Cerebellar nuclear complex (tissue), 1 donor: ENCODE measurements at regions not wholly inside any gene's neighbourhood (a gene's known extent, or its start where the extent isn't known, plus 50 kb on each side); places are given as distances from the start of the nearest gene placed in this dataset.
"Not testable (repeated sequence)": the region's sequence is repeated elsewhere in the genome, so short reads cannot be mapped to it uniquely, and the experiment has no call there.

Source experiments
- DNase-seq, 2 experiments: peaks; one replicate each; lab custom pipeline; 2025; lab: John Stamatoyannopoulos, UW

DNA sequence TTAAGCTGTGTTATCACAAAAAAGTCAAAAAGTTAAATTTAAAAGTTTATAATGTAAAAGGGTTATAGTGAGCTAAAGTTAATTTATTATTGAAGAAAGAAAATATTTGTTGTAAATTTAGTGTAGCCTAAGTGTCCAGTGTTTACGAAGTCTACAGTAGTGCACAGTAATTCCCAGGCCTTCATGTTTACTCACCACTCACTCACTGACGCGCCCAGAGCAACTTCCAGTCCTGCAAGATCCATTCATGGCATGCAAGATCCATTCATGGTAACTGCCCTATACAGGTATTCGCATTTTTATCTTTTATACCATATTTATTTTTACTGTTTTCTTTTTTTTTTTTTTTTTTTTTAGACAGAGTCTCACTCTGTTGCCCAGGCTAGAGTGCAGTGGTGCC is 69.5 kb downstream of the TPRA1 start:
- DNase-seq, result no peak

DNA sequence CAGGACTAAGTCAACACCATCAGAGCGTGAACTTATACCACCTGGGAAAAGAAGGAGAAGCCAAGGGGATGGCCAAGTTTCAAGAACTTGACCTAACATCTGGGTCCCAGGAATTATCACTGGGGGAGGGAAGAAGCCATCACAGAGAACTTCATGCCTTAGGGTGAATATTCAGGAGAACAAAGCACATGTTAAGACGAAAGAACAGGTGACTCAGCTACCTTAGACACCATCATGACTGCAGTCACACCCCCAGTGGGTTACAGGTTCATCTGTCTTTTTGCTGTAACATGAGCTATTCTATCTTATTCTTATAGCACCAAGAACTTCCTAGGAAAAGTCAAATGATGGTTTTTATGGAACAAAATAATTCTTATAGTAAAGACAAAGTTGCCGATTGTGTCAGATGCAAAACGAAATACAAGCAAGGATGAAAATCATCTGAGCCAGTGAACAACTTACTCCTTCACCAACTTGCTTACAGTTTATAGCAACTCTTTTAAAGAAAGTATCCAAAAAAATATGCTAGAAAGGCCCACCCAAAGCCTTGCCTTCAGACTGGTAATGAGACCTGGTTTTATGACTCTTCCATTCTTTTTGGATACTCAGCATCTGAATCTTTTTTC is 72.0 kb downstream of the TPRA1 start:
- no peak for DNase-seq

DNA sequence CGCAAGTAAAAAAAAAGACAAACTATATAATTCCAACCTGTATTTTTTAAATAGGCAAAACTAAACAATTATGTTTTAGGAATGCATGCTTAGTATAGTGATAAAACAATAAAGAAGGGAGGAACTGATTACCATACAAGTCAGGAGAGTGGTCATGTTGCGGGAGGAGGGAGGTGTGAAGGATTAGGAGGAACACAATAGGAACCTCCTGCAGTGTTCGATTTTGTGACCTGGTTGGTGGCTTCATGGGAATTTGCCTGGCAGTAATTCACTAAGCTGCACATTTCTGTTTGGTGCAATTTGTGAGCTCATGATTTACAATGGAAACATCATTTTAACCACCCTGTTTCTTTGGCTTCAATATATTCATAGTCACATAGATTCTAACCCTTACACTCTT is 78.3 kb downstream of the TPRA1 start:
- no peak for DNase-seq

DNA sequence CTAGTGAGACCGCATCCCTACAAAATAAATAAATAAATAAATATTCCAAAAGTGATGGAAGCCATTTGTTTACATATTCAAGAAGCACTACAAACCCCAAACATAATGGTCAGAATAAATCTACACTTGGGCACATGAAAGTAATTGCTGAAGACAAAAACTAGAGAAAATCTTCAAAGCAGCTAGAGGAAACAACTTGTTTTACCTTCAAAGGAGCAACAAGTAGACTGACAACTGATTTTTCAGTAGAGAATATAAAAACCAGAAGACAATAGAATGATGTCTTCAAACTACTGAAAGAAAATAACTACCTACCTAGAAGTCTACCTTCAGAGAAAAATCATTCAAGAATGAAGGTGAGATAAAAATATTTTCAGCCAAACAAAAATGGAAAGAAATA is 89.4 kb downstream of the TPRA1 start:
- DNase-seq, result no peak

DNA sequence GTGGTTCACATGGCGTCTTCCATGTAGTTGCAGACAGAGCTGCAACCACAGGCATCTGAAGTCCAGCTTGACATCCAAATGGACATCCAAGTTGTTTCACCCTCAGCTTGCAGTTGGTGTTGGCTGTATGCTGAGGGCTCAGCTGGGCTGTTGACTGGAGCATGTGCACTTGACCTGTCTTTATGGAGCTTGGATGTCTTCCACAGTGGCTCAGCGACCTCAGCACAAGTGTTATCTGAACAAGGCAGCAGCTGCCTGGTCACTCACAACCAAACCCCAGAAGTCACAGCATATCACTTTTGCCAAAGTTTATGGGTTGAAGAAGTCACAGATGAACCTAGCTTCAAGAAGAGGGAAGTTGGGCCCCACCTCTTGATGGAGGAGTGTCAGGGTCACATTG is 92.9 kb downstream of the TPRA1 start:
- no peak for DNase-seq

DNA sequence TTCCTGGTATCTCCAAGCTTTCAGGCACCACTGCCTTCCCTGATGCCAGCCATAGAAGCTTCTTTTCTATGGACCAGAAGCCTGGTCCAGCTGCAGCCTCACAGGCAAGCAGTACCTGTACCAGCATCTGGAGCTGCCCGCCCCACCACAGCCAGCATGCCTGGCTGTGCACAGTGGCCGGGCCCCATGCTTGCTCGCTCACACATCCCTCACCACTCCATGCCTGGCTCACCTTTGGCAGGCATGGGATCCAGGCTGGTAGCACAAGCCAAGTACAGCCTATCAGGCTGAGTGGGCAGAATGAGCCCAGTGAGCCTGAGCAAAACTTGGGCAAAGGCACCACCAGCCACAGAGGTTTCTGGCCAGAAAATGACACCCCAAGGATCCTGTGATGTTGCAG is 93.4 kb downstream of the TPRA1 start:
- no peak for DNase-seq

DNA sequence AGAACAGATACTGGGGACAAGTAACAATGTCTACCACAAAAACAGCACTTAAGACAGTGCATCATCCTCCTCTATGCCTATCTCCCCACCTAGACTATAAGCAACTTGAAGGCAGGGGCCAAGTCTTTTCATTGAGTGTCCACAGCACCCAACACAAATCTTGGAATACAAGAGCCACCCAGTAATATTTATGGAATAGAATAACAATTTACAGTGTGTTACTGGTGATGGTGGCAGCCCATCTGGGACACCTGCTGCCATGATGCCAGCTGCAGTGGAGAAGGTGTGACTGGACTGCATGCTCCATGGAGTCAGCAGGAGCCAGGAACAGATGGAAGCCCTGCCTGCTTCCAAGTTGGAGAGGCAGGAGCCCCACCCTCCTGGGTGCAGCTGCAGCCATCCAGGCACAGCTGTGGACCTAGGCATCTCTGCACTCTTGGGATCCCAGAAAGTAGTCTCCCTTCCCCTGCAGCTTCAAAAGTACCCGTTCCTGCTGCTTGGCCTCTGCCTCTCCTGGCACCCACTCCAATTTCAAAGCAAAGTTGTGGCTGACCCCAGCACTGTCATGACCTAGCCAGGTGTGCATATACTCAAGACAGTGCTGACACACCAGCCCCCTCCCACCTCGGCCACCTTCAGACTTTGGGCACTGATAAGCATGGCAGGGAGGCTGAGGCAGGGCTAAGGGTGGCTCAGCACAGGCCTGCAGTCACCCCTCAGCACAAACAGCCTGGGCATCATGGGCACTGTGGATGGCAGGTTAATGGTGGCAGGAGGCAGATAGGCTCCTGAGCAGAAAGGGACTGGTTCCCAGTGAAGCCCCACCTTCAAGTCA is 94.5 kb downstream of the TPRA1 start:
- no peak for DNase-seq

DNA sequence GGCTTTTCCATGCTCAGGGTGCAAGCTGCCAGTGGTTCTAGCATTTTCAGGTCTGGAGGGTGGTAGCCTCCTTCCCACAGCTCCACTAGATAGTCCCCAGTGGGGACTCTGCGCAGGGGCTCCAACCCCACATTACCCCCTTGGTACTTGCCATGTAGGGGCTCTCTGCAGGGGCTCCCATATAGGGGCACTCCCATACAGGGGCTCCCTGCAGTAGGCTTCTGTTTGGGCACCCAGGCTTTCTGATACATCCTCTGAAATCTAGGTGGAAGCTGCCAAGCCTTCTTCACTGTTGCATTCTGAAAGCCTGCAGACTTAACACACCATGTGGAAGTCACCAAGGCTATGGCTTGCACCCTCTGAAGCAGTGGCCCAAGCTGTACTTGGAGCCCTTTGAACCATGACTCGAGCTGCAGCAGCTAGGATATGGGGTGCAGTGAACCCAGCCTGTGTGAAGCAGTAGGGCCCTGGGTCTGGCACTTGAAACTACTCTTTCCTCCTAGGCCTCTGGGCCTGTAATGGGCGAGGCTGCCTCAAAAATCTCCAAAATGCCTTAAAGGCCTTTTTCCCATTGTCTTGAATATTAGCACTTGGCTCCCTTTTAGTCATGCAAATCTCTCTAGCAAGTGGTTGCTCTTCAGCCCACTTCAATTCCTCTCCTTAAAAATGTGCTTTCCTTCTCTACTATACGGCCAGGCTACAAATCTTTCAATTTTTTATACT is 96.4 kb downstream of the TPRA1 start:
- no peak for DNase-seq

DNA sequence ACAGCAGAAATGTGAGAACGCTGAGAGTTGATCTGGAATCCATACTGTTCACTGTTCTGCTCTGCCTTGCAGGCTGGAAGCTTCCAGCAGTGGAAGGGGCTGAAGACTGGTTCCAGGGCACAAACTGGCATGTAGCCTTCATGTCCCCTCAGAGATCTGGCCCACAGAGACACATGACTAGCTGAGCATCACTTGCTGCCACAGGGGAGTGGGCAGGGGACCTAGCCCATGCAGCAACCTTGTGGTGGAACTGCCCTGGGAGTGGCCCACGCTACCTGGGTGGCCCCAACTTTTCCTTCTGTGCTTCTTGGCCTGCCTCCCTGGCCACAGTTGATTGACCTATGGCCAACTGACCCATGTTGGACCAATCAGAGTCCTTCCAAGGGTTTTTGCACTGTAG is 98.1 kb downstream of the TPRA1 start:
- no peak for DNase-seq

DNA sequence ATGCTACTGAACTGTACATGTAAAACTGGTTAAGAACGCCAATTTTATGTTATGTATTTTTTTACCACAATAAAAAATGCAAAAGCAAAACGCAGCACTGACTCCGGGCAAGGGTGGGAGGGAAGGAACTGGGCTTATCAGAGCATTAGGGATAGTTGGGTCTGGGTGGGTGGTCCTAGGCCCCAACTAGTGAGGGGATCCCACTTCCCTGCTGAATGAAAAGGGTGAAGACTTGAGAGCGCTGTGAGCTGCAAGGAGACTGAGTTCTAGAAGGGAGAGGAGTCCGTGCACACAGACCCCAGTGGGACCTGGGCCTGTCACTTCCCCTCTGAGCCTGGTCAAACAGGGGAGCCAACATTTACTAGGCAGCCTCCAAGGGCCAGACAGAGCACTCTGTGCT is 98.6 kb downstream of the TPRA1 start:
- no peak for DNase-seq

DNA sequence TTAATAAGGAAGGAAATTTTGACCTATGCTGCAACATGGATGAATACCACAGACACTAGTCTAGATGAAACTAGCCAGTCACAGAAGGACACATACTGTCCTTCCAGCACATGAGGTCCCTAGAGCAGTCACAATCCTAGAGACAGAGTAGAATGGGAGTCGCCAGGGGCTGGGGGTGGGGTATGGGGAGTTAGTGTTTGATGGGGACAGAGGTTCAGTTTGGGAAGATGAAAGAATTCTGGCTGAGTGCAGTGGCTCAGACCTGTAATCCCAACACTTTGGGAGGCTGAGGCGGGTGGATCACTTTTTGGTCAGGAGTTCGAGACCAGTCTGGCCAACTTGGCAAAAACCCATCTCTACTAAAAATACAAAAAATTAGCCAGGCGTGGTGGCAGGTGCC is 99.2 kb downstream of the TPRA1 start:
- no peak for DNase-seq

DNA sequence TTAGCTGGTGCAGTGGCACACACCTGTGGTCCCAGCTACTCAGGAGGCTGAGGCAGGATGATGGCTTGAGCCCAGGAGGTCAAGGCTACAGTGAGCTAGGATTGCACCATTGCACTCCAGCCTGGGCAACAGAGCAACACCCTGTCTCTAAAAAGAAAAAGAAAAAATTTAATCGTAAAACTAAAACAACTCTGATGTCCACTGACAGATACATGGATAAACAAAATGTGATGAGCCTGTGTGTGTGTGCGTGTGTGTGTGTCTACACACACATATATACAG is 99.6 kb downstream of the TPRA1 start:
- DNase-seq, result not testable (repeated sequence)

DNA sequence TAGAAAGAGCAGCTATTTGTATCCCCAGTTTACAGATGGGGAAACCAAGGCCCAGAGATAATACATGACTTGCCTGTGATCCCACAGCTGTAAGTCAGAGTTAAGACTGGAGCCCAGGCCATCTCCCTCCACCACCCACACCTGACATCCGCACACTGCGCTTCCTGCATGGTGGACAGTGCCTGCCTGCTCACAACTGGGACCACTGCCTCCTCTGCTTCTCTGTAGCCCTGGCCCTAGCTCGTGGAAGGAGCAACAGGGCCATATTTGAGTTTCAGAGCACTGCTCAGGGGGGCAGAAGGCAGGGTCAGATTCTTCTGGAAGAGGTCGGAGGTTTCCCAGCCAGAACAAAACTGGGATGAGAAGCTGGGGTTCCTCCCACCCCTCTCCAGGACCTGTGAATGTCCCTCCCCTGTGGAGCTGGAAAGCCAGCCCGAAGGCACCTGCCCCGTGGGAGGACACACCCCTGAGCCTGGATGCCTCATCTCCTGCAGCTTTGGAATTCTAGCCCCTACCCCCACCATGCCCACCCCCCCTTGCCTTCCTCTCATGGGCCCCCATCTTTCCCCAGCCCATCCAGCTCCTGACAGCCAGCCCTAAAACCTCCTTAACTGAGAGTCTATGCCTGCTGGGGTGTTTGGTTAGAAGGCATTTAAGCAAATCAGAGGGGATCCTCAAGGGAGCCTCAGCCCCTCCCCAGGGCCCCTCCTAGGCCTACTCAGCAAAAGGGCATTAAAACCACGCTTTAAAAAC is 100.1 kb downstream of the TPRA1 start:
- no peak for DNase-seq

DNA sequence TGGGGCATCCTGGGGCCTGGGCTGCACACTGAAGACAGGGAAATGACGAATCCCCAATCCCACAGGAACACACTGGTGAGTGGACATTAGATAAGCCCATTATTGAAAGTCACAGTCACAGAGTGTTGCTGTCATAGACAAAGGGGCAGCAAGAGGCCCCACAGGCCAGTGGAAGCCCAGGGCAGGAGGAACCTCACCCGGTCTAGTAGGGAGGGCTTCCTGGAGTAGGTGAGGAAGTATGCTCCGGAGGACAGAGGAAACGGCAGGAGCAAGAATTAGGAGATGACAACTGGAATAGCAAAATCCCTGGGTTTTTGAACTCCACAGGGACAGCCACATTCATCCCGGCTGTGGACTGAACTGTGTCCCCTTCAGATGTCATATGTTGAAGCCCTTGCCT is 101.2 kb downstream of the TPRA1 start:
- DNase-seq, result no peak

DNA sequence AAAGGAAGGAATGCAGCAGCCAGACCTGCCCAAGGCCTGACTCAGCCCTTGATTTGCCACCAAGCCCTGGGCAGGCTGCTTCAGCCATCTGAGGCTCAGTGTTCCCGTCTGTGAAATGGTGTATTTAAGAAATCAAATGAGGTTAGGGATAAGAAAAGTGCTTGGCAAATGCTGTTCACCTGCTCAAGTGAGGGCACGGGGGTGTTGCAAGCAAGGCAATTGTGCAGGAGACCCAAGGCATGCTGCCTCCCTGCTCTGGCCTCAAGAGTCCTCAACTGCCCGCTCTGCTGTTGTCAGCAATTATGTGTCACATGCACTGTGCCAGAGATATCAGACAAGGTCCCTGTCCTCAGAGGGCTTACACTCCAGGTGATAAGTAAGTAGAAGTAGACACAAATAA is 101.8 kb downstream of the TPRA1 start:
- DNase-seq, result no peak

DNA sequence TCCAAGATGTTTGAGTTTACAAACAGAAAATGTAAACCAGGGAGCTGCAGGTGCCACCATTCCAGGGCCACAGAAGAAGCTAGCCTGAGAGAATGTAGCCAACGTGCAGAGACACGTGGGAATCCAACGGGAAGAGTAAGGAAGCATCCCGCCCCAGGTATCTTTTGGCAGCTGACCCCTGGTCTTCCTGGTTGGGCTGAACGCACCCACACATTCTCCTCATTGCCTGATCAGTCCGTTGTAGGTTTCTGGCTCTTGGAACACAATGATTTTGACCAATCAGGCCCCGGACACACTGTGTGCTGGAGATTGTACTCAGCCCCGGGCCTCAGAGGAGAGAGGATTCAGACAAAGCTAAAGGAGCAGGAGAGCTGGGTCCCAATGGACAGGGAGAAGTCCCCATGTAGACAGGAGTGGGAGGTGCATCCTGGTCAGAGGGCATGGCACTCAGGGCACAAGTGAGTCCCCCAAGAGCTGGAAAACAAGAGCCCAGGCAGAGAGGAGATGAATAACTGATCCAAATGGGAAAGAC is 102.3 kb downstream of the TPRA1 start:
- no peak for DNase-seq

DNA sequence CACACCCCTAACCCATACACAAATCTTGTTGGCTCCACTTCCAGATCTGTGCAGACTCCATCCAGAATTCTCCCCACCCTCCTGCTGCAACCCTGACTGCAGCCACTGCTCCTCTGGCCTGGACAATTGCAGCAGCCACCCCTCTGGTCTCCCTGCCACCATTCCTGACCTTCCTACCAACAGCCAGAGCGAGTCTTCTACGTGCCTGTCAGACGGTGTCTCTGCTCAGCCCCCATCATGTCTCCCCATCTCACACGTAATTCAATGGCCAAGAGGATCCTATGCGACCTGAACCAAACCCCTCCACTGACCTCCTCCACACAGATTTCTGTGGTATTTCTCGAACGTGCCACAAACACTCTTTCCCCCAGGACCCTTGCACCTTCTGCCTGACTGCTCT is 103.3 kb downstream of the TPRA1 start:
- no peak for DNase-seq

DNA sequence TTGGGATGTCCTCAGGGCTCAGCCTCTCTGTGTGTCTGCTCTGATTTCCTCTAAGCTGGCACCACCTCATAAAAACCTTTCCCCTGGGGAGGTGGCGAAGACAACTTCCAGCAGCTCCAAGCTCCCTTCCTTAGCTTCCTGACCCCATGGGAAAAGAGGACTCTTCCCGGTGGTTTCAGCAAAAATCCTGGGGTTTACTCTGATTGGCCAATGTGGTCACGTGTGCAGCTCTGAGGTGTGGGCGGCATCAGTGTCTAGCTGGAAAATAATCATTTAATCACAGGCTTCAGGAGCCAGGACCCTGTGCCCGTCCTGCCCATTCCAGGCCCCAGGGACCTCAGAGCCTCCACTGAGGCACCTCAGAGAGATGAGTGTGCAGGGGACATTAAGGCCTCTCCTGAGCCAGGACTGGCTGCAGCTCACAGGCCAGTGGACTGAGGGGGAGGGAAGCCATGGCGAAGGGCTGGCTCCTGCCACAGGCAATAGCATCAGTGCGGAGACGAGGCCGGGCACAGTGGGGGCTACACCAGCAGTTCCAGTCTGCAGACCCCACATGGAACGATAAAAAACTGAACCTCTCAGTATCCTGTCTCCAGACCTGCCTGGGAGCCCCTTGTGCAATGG is 104.1 kb downstream of the TPRA1 start:
- no peak for DNase-seq

DNA sequence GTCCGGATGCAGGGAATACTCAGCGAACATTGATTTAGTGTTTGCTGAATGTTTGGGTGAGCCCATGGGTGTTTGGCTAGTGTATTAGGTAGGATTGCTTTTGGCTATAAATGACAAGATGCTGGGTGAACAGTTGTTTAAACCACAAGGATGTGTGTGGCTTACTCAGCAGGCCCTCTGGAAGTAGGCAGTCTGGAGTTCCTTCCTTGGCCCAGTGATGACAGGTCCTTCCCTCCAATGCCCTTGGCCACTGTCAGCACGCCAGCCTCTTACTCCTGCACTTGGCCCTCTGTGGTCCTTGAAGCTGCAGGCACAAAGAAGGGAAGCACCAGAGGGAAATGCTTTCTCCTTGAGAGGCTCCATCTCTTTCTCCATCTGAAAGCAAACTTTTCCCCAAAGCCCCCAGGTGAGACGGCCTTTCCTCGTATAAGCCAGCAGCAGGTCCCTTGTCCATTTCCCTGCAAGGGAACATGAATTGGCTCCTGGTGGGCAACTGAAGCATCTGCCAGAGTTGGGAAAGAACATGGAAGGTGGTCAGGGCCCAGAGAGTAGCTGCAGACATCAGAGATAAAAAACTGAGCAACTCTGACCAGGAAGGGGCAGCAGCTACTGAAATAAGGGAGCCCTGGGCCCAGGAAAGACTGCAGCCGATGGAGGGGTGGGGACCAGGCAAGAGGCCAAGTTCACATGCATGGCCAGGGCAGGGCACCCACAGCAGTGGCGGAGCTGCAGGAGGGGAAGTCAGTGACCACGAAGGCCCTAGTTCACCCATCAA is 105.0 kb downstream of the TPRA1 start:
- no peak for DNase-seq

DNA sequence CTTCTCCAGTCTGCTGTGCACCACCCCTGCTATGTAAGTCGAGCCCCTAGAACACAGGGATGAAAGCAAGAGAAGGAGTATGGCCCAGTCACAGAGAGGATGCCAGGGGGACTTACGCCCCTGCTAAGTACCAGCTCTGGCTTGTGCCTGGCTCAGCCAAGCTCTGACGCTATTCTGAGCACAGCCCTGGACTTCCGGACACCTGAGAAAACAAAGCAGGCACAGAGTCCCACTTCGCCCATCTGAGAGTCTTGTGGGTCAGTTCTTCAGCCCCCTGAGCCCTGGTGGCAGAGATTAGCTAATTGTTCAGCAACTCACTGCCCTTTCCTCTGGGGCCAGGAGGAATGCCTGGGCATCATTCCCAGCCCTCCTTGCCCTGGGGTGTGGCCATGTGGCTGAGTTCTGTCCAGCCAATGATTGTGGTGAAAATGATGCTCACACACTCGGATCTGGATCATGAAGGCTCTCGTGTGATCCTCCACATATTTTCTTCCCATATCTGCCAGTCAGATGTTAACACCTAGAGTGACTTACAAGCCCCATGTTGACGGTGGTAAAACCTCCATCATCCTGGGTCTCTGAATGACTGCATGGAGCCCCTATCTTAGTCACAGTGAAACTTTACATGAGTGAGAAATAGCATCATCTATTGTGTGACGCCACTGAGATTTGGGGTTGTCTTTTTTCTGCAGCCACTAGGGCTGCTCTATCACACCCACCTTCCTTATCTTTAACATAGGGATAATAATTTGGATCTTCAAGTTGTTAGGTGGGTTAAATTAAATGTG is 105.7 kb downstream of the TPRA1 start:
- no peak for DNase-seq
